IMR-90 (cell line): ENCODE measurements at regions not wholly inside any gene's neighbourhood (a gene's known extent, or its start where the extent isn't known, plus 50 kb on each side); places are given as distances from the start of the nearest gene placed in this dataset.

Experiments used
- ATAC-seq: fragments of 200-7000 bp; cut with Tn5 transposase; 2 replicates; pipeline ENCODE4 v1.9.1; 2020; ENCODE audit warnings: low read depth, mild to moderate bottlenecking, moderate library complexity
- BruUV-seq: library from RNA; stranded (reverse); fragments of 400-500 nt; replicated peaks from 2 replicates; lab custom pipeline; 2021; lab: Mats Ljungman, UMichigan
- CTCF ChIA-PET: fragments of 300-600 bp; formaldehyde crosslinking; extraction: SDS; loops from one replicate; lab custom pipeline; 2021; ENCODE audit warnings: antibody characterized with exemption; lab: Yijun Ruan, JAX
- POLR2A ChIA-PET: fragments of 300-600 bp; sonication (Branson Sonifier 250); formaldehyde crosslinking; loops from one replicate; lab custom pipeline; 2022; ENCODE audit warnings: antibody characterized with exemption; ENCODE audit not compliant: unreplicated experiment; lab: Charles Lee
- DNase-seq: peaks from one replicate; pipeline ENCODE4 v3.0.0; 2013
- H2AFZ ChIP-seq: replicated peaks from 2 replicates; pipeline ENCODE3; 2013; ENCODE audit warnings: low read length, mild to moderate bottlenecking; ENCODE audit not compliant: poor library complexity
- H2AK5ac ChIP-seq: 2 replicates; pipeline ENCODE4 v1.6.1; 2013; ENCODE audit warnings: low read depth, low read length, inconsistent platforms
- H2AK9ac ChIP-seq: replicated peaks from 2 replicates; pipeline ENCODE3; 2013; ENCODE audit warnings: mild to moderate bottlenecking, low read depth, low read length, moderate library complexity; ENCODE audit not compliant: poor library complexity
- H2BK120ac ChIP-seq: 2 replicates; pipeline ENCODE4 v1.6.1; 2013; ENCODE audit warnings: low read depth, low read length, inconsistent platforms
- H2BK15ac ChIP-seq: 3 replicates; pipeline ENCODE4 v1.6.1; 2013; ENCODE audit warnings: low read depth, low read length, inconsistent platforms
- H2BK20ac ChIP-seq: 2 replicates; pipeline ENCODE4 v1.6.1; 2013; ENCODE audit warnings: low read depth, mild to moderate bottlenecking, inconsistent platforms, low read length, moderate library complexity
- H2BK5ac ChIP-seq: 2 replicates; pipeline ENCODE4 v1.6.1; 2013; ENCODE audit warnings: mild to moderate bottlenecking, low read depth, low read length, inconsistent platforms; ENCODE audit not compliant: poor library complexity, severe bottlenecking
- H3K14ac ChIP-seq: replicated peaks from 2 replicates; pipeline ENCODE4 v1.6.1; 2013; ENCODE audit warnings: low read depth, low read length, inconsistent platforms
- H3K18ac ChIP-seq: 2 replicates; pipeline ENCODE4 v1.6.1; 2013; ENCODE audit warnings: low read depth, low read length, control low read depth
- H3K23ac ChIP-seq: 2 replicates; pipeline ENCODE4 v1.6.1; 2013; ENCODE audit warnings: low read depth, low read length, inconsistent platforms
- H3K27ac ChIP-seq: 2 replicates; pipeline ENCODE4 v1.5.1; 2013; ENCODE audit warnings: mild to moderate bottlenecking, control low read depth, low read length; ENCODE audit not compliant: insufficient read depth
- H3K27me3 ChIP-seq: 2 replicates; pipeline ENCODE4 v1.6.1; 2013; ENCODE audit warnings: low read length; ENCODE audit not compliant: control insufficient read depth, insufficient read depth
- H3K36me3 ChIP-seq: 2 replicates; pipeline ENCODE4 v1.6.1; 2013; ENCODE audit warnings: low read length, mixed read lengths; ENCODE audit not compliant: control insufficient read depth, insufficient read depth
- H3K4ac ChIP-seq: 2 replicates; pipeline ENCODE4 v1.6.1; 2013; ENCODE audit warnings: low read depth, low read length, inconsistent platforms
- H3K4me1 ChIP-seq: 2 replicates; pipeline ENCODE4 v1.6.1; 2013; ENCODE audit warnings: low read length, mixed read lengths; ENCODE audit not compliant: control insufficient read depth, insufficient read depth
- H3K4me2 ChIP-seq: 2 replicates; pipeline ENCODE4 v1.6.1; 2013; ENCODE audit warnings: low read depth, mild to moderate bottlenecking, control low read depth, low read length, moderate library complexity
- H3K4me3 ChIP-seq: 2 replicates; pipeline ENCODE4 v1.5.1; 2013; ENCODE audit warnings: low read depth, mild to moderate bottlenecking, control low read depth, low read length, moderate library complexity; ENCODE audit not compliant: insufficient read depth
- H3K56ac ChIP-seq: 2 replicates; pipeline ENCODE4 v1.6.1; 2013; ENCODE audit warnings: low read length, inconsistent platforms; ENCODE audit not compliant: insufficient read depth; ENCODE audit errors: extremely low read depth
- H3K79me1 ChIP-seq, 2 experiments: 2 replicates each; pipeline ENCODE4 v1.6.1; 2013; ENCODE audit warnings: low read length in 2 of 2, inconsistent platforms in 1 of 2, low read depth in 1 of 2
- H3K9ac ChIP-seq: 2 replicates; pipeline ENCODE4 v1.6.1; 2013; ENCODE audit warnings: low read depth, low read length, control low read depth
- H3K9me1 ChIP-seq: 2 replicates; pipeline ENCODE4 v1.6.1; 2013; ENCODE audit warnings: low read length, inconsistent platforms; ENCODE audit not compliant: insufficient read depth
- H3K9me3 ChIP-seq: 2 replicates; pipeline ENCODE4 v1.6.1; 2013; ENCODE audit warnings: low read length; ENCODE audit not compliant: control insufficient read depth, insufficient read depth
- H4K20me1 ChIP-seq: 2 replicates; pipeline ENCODE4 v1.6.1; 2013; ENCODE audit warnings: low read length, inconsistent platforms; ENCODE audit not compliant: insufficient read depth
- H4K5ac ChIP-seq: 2 replicates; pipeline ENCODE4 v1.6.1; 2013; ENCODE audit warnings: mild to moderate bottlenecking, low read depth, low read length, control low read depth
- H4K8ac ChIP-seq, 2 experiments: 2 replicates each; pipeline ENCODE4 v1.6.1; 2013; ENCODE audit warnings: low read depth in 2 of 2, low read length in 2 of 2, control low read depth in 1 of 2, inconsistent platforms in 1 of 2
- H4K91ac ChIP-seq: 2 replicates; pipeline ENCODE4 v1.6.1; 2013; ENCODE audit warnings: low read depth, low read length, inconsistent platforms; ENCODE audit not compliant: insufficient read depth
- BHLHE40 ChIP-seq: fragments of 150-350 bp; IDR thresholded peaks from 2 replicates; pipeline ENCODE4 v1.6.1; 2016; ENCODE audit warnings: mild to moderate bottlenecking, low read depth, low read length
- CEBPB ChIP-seq: IDR thresholded peaks from 2 replicates; pipeline ENCODE4 v1.6.1; 2012; ENCODE audit warnings: low read depth, low read length, improper control_type of control experiment
- CHD1 ChIP-seq: IDR thresholded peaks from 2 replicates; pipeline ENCODE4 v1.6.1; 2012; ENCODE audit warnings: low read depth, low read length, improper control_type of control experiment
- CTCF ChIP-seq: conservative IDR thresholded peaks from 2 replicates; pipeline ENCODE4 v1.5.1; 2012; ENCODE audit warnings: mild to moderate bottlenecking, low read depth, low read length, improper control_type of control experiment
- ELK1 ChIP-seq: fragments of 150-350 bp; IDR thresholded peaks from 2 replicates; pipeline ENCODE4 v1.6.1; 2016; ENCODE audit warnings: low read depth, mild to moderate bottlenecking, low read length, moderate library complexity, borderline replicate concordance
- MAFK ChIP-seq: IDR thresholded peaks from 2 replicates; pipeline ENCODE4 v1.6.1; 2012; ENCODE audit warnings: low read depth, low read length, improper control_type of control experiment
- MAZ ChIP-seq: IDR thresholded peaks from 2 replicates; pipeline ENCODE4 v1.6.1; 2012; ENCODE audit warnings: low read depth, mild to moderate bottlenecking, low read length, improper control_type of control experiment, moderate library complexity, borderline replicate concordance
- NFE2L2 ChIP-seq: fragments of 150-350 bp; IDR thresholded peaks from 2 replicates; pipeline ENCODE4 v1.6.1; 2016; ENCODE audit warnings: low read depth, mild to moderate bottlenecking, low read length
- POLR2A ChIP-seq: IDR thresholded peaks from 2 replicates; pipeline ENCODE4 v1.6.1; 2012; ENCODE audit warnings: mild to moderate bottlenecking, low read depth, low read length
- RAD21 ChIP-seq: IDR thresholded peaks from 2 replicates; pipeline ENCODE4 v1.6.1; 2012; ENCODE audit warnings: low read length, improper control_type of control experiment
- RCOR1 ChIP-seq: IDR thresholded peaks from 2 replicates; pipeline ENCODE4 v1.6.1; 2012; ENCODE audit warnings: mild to moderate bottlenecking, low read length, improper control_type of control experiment; ENCODE audit not compliant: insufficient replicate concordance
- RFX5 ChIP-seq: IDR thresholded peaks from 2 replicates; pipeline ENCODE4 v1.8.0; 2012; ENCODE audit warnings: low read depth, mild to moderate bottlenecking, low read length, moderate library complexity
- SMC3 ChIP-seq: fragments of 150-350 bp; IDR thresholded peaks from 2 replicates; pipeline ENCODE4 v1.6.1; 2016; ENCODE audit warnings: low read depth, mild to moderate bottlenecking, antibody characterized with exemption, low read length, moderate library complexity
- USF2 ChIP-seq: fragments of 150-350 bp; IDR thresholded peaks from 2 replicates; pipeline ENCODE4 v1.6.1; 2017; ENCODE audit warnings: mild to moderate bottlenecking, antibody characterized with exemption, low read length, low read depth
- WGBS, 2 experiments: methylation state at CpG; one replicate each; pipeline versions ENCODE4 v1.1.5 to v1.1.7; 2013; ENCODE audit warnings: missing lambda C conversion rate in 2 of 2; ENCODE audit not compliant: insufficient read length in 1 of 2; ENCODE audit errors: extremely low coverage in 2 of 2; 5-methylcytosine and 5-hydroxymethylcytosine counted together
- dilution Hi-C: fragments of 300-500 bp; cut with HindIII; formaldehyde crosslinking; loops from one replicate; pipeline ENCODE4 v1.14.3; 2018; ENCODE audit warnings: low sequenced_read_pairs; ENCODE audit not compliant: unreplicated experiment
- in situ Hi-C: fragments of 300-500 bp; cut with MboI; formaldehyde crosslinking; loops from 3 replicates; pipeline ENCODE4 v1.14.3; 2019; ENCODE audit warnings: low sequenced_read_pairs, inconsistent platforms, mixed read lengths
- intact Hi-C: fragments of 100-400 bp; cut with micrococcal nuclease; formaldehyde crosslinking; loops from 2 replicates; pipeline ENCODE4 v1.10.0; 2022

GRCh38 chr4:132865458-132865857, 283.6 kb upstream of the PCDH10 start:
- H4K91ac ChIP-seq = no peak overlapping the region
- no peaks in the 10 kb centered on the region for H3K79me1 ChIP-seq
- H3K9me3 ChIP-seq = peaks cover 15% of the 10 kb centered on the region; the same call in 1 of the 2 replicates
- H2AK9ac ChIP-seq = no peak overlapping the region
- no peak overlapping the region for H3K4me3 ChIP-seq
- intact Hi-C loops = no loop called here
- no peaks in the 10 kb centered on the region for H3K4me1 ChIP-seq
- H4K8ac ChIP-seq = no peak overlapping the region
- H3K18ac ChIP-seq = no peak overlapping the region
- H3K27me3 ChIP-seq = no peaks in the 10 kb centered on the region
- no peak overlapping the region for H3K9ac ChIP-seq
- ATAC-seq = no peak
- no peak overlapping the region for H3K14ac ChIP-seq
- no peak for DNase-seq
- POLR2A ChIA-PET = no interaction called here
- no peak overlapping the region for H3K23ac ChIP-seq
- no peak overlapping the region for H2BK20ac ChIP-seq
- no peak overlapping the region for H2AFZ ChIP-seq
- CTCF ChIA-PET = no interaction called here
- no peak overlapping the region for H2BK120ac ChIP-seq
- no peak for TF ChIP-seq SMC3
- no peak for TF ChIP-seq MAZ
- no peak for TF ChIP-seq CTCF
- TF ChIP-seq BHLHE40 = no peak
- TF ChIP-seq CEBPB = no peak
- TF ChIP-seq MAFK = no peak
- no peak for TF ChIP-seq RFX5
- no peak for TF ChIP-seq ELK1
- no peak for TF ChIP-seq RCOR1
- TF ChIP-seq CHD1 = no peak
- TF ChIP-seq POLR2A = no peak
- TF ChIP-seq NFE2L2 = no peak
- no peak for TF ChIP-seq RAD21
- no peak for TF ChIP-seq USF2
- no CpG with 5 or more reads among the region's 1 CpG for WGBS, 2 experiments
- H2BK5ac ChIP-seq = no peak overlapping the region
- H3K56ac ChIP-seq = no peak overlapping the region
- H3K27ac ChIP-seq = no peak overlapping the region
- in situ Hi-C loops = no loop called here
- dilution Hi-C loops = no loop called here
- no peaks in the 10 kb centered on the region for H3K9me1 ChIP-seq
- no peak overlapping the region for H2AK5ac ChIP-seq
- H3K4me2 ChIP-seq = no peak overlapping the region
- no peak overlapping the region for H3K4ac ChIP-seq
- no peak overlapping the region for H4K5ac ChIP-seq
- H4K20me1 ChIP-seq = no peaks in the 10 kb centered on the region
- no peaks in the 10 kb centered on the region for H3K36me3 ChIP-seq
- no peak overlapping the region for H2BK15ac ChIP-seq
- BruUV-seq = no TSS peak
